HCT116 (cell line): ENCODE measurements at regions not wholly inside any gene's neighbourhood (a gene's known extent, or its start where the extent isn't known, plus 50 kb on each side); places are given as distances from the start of the nearest gene placed in this dataset.

Experiments
- ATAC-seq: fragments of 200-7000 bp; cut with Tn5 transposase; 2 replicates; pipeline ENCODE4 v1.9.1; 2020; ENCODE audit warnings: mild to moderate bottlenecking, moderate library complexity
- BruUV-seq: library from RNA; stranded (reverse); fragments of 400-500 nt; replicated peaks from 2 replicates; lab custom pipeline; 2021; lab: Mats Ljungman, UMichigan
- CTCF ChIA-PET: fragments of 300-600 bp; sonication (Branson Sonifier 250); formaldehyde crosslinking; loops from one replicate; lab custom pipeline; 2021; ENCODE audit warnings: antibody characterized with exemption; lab: Charles Lee
- POLR2A ChIA-PET: fragments of 300-600, 350-600 bp; sonication (Branson Sonifier 250); formaldehyde crosslinking; loops from one replicate; lab custom pipeline; 2021; ENCODE audit warnings: antibody characterized with exemption; lab: Charles Lee
- RAD21 ChIA-PET, 2 experiments: fragments of 300-600 bp; sonication (Branson Sonifier 250); formaldehyde crosslinking; loops; one replicate each; lab custom pipeline; 2023; ENCODE audit warnings: low total read pairs in 2 of 2; ENCODE audit not compliant: uncharacterized antibody in 2 of 2, unreplicated experiment in 2 of 2, low non-redundant PET in 1 of 2; lab: Charles Lee
- DNase-seq: peaks from one replicate; pipeline ENCODE4 v3.0.0-alpha.2; 2010; ENCODE audit warnings: low read depth, low spot score
- H2AFZ ChIP-seq: fragments of 200-600 bp; shearing (Covaris generic), sonication (generic); 2 replicates; pipeline ENCODE4 v1.6.1; 2017; ENCODE audit warnings: low read depth, mixed run types, mixed read lengths, antibody characterized with exemption, low read length; ENCODE audit not compliant: poor library complexity, severe bottlenecking
- H3K27ac ChIP-seq: 2 replicates; pipeline ENCODE4 v1.5.1; 2012; ENCODE audit warnings: low read depth, low read length
- H3K27me3 ChIP-seq: fragments of 200-600 bp; sonication (generic); 2 replicates; pipeline ENCODE4 v1.6.1; 2016; ENCODE audit warnings: mixed run types, low read length, mixed read lengths; ENCODE audit not compliant: insufficient read depth
- H3K36me3 ChIP-seq, 2 experiments: fragments of 200-500 bp in 1 of 2; fragments of 200-600 bp in 1 of 2; sonication (Bioruptor generic) in 1 of 2; sonication (generic) in 1 of 2; 2 replicates each; pipeline versions ENCODE4 v1.5.1 to v1.6.1; 2014 to 2016; ENCODE audit warnings: low read length in 2 of 2, inconsistent platforms in 1 of 2, mixed read lengths in 1 of 2, mixed run types in 1 of 2; ENCODE audit not compliant: insufficient read depth in 2 of 2, control insufficient read depth in 1 of 2
- H3K4me1 ChIP-seq, 2 experiments: fragments of 200-600 bp in 1 of 2; sonication (generic) in 1 of 2; 2 replicates each; pipeline versions ENCODE4 v1.5.1 to v1.6.1; 2012 to 2017; ENCODE audit warnings: low read length in 2 of 2, inconsistent platforms in 1 of 2, mild to moderate bottlenecking in 1 of 2, mixed read lengths in 1 of 2, mixed run types in 1 of 2, moderate library complexity in 1 of 2; ENCODE audit not compliant: insufficient read depth in 2 of 2, control insufficient read depth in 1 of 2
- H3K4me2 ChIP-seq: fragments of 200-600 bp; sonication (generic); 2 replicates; pipeline ENCODE4 v1.6.1; 2017; ENCODE audit warnings: mixed run types, low read length, mixed read lengths
- H3K4me3 ChIP-seq, 2 experiments: fragments of 200-600 bp in 1 of 2; sonication (generic) in 1 of 2; replicated peaks in 1 of 2; 2 replicates each; pipeline ENCODE4 v1.5.1; 2011 to 2016; ENCODE audit warnings: low read length in 2 of 2, control low read depth in 1 of 2, low read depth in 1 of 2, mild to moderate bottlenecking in 1 of 2, mixed read lengths in 1 of 2, mixed run types in 1 of 2
- H3K79me2 ChIP-seq: fragments of 200-600 bp; sonication (generic); 2 replicates; pipeline ENCODE4 v1.6.1; 2017; ENCODE audit warnings: mild to moderate bottlenecking, mixed run types, low read length, moderate library complexity, mixed read lengths; ENCODE audit not compliant: insufficient read depth
- H3K9ac ChIP-seq: fragments of 200-600 bp; sonication (generic); 2 replicates; pipeline ENCODE4 v1.6.1; 2016; ENCODE audit warnings: low read length, mixed read lengths
- H3K9me2 ChIP-seq: fragments of 200-600 bp; sonication (generic), shearing (Covaris generic); 2 replicates; pipeline ENCODE4 v1.6.1; 2017; ENCODE audit warnings: mixed run types, mild to moderate bottlenecking, moderate library complexity; ENCODE audit not compliant: insufficient read depth
- H3K9me3 ChIP-seq, 2 experiments: fragments of 200-500 bp in 1 of 2; fragments of 200-600 bp in 1 of 2; sonication (Bioruptor generic) in 1 of 2; sonication (generic) in 1 of 2; 2 replicates each; pipeline ENCODE4 v1.6.1; 2014 to 2017; ENCODE audit warnings: low read length in 2 of 2, mixed read lengths in 2 of 2, inconsistent platforms in 1 of 2, low read depth in 1 of 2, mild to moderate bottlenecking in 1 of 2, mixed run types in 1 of 2, moderate library complexity in 1 of 2; ENCODE audit not compliant: control insufficient read depth in 1 of 2, insufficient read depth in 1 of 2
- H4K20me1 ChIP-seq: fragments of 200-600 bp; sonication (generic), shearing (Covaris generic); 2 replicates; pipeline ENCODE4 v1.6.1; 2017; ENCODE audit warnings: mixed run types, mild to moderate bottlenecking, moderate library complexity; ENCODE audit not compliant: insufficient read depth
- CBX3 ChIP-seq: IDR thresholded peaks from 2 replicates; pipeline ENCODE4 v1.6.1; 2012; ENCODE audit warnings: low read depth
- EZH2phosphoT487 ChIP-seq: fragments of 200-600 bp; IDR thresholded peaks from 2 replicates; pipeline ENCODE4 v1.6.1; 2018; ENCODE audit warnings: antibody characterized with exemption, borderline replicate concordance
- FOSL1 ChIP-seq: IDR thresholded peaks from 2 replicates; pipeline ENCODE4 v1.6.1; 2012; ENCODE audit warnings: low read depth
- RAD21 ChIP-seq: IDR thresholded peaks from 2 replicates; pipeline ENCODE4 v1.6.1; 2012; ENCODE audit warnings: low read depth, mild to moderate bottlenecking
- SRF ChIP-seq: IDR thresholded peaks from 2 replicates; pipeline ENCODE4 v1.6.1; 2012; ENCODE audit warnings: low read depth
- TCF7L2 ChIP-seq: IDR thresholded peaks from 2 replicates; pipeline ENCODE4 v1.7.0; 2011; ENCODE audit warnings: borderline replicate concordance, inconsistent platforms; ENCODE audit not compliant: insufficient read depth, insufficient read length; ENCODE audit errors: extremely low read depth
- intact Hi-C: fragments of 100-400 bp; cut with micrococcal nuclease; formaldehyde crosslinking; loops from 2 replicates; pipeline ENCODE4 v1.10.0; 2022
- TF ChIP-seq, protein P1 (sequence below): IDR thresholded peaks from 2 replicates; pipeline ENCODE4 v1.6.1; 2012; ENCODE audit warnings: low read depth

DNA sequence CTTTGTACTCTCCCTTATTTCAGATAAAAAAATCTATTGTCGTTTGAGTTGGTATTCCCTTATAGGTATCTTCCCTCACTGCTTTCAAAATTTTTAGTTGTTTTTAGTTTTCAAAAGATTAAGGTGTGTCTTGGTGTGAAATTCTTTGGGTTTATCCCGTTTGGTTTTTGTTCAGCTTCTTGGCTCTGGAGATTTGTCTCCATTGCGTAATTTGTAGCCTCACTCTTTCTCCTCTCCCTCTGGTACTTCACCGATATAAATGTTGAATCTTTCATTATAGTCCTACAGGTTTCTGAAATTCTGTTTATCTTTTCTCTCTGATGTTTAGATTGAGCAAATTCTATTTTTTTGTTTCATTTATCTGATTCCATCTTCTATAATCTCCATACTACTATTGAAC lies 113.8 kb upstream of the HS6ST1 start:
- RAD21 ChIA-PET: no interaction called here
- POLR2A ChIA-PET: no interaction called here
- no peak overlapping the region for H3K27ac ChIP-seq
- ATAC-seq (no peak), DNase-seq (no peak)
- intact Hi-C loops: no loop called here
- no peaks in the 10 kb centered on the region for H4K20me1 ChIP-seq
- CTCF ChIA-PET: no interaction called here
- no peak overlapping the region for H3K9ac ChIP-seq
- BruUV-seq: no TSS peak
- peaks cover 30% of the 10 kb centered on the region for H3K27me3 ChIP-seq
- H3K9me3 ChIP-seq: no peaks in the 10 kb centered on the region
- no peaks in the 10 kb centered on the region for H3K79me2 ChIP-seq
- no peaks in the 10 kb centered on the region for H3K9me2 ChIP-seq
- H3K4me1 ChIP-seq: no peaks in the 10 kb centered on the region
- TF ChIP-seq CBX3 (no peak), RAD21 (no peak), TCF7L2 (no peak), FOSL1 (no peak), SRF (no peak), EZH2phosphoT487 (no peak)
- TF ChIP-seq, protein P1, sequence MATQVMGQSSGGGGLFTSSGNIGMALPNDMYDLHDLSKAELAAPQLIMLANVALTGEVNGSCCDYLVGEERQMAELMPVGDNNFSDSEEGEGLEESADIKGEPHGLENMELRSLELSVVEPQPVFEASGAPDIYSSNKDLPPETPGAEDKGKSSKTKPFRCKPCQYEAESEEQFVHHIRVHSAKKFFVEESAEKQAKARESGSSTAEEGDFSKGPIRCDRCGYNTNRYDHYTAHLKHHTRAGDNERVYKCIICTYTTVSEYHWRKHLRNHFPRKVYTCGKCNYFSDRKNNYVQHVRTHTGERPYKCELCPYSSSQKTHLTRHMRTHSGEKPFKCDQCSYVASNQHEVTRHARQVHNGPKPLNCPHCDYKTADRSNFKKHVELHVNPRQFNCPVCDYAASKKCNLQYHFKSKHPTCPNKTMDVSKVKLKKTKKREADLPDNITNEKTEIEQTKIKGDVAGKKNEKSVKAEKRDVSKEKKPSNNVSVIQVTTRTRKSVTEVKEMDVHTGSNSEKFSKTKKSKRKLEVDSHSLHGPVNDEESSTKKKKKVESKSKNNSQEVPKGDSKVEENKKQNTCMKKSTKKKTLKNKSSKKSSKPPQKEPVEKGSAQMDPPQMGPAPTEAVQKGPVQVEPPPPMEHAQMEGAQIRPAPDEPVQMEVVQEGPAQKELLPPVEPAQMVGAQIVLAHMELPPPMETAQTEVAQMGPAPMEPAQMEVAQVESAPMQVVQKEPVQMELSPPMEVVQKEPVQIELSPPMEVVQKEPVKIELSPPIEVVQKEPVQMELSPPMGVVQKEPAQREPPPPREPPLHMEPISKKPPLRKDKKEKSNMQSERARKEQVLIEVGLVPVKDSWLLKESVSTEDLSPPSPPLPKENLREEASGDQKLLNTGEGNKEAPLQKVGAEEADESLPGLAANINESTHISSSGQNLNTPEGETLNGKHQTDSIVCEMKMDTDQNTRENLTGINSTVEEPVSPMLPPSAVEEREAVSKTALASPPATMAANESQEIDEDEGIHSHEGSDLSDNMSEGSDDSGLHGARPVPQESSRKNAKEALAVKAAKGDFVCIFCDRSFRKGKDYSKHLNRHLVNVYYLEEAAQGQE: no peak
- no peak overlapping the region for H3K4me3 ChIP-seq
- no peak overlapping the region for H2AFZ ChIP-seq
- H3K4me2 ChIP-seq: no peak overlapping the region
- no peaks in the 10 kb centered on the region for H3K36me3 ChIP-seq
